Adrenal gland (tissue), 5 donors: ENCODE measurements at regions not wholly inside any gene's neighbourhood (a gene's known extent, or its start where the extent isn't known, plus 50 kb on each side); places are given as distances from the start of the nearest gene placed in this dataset.

Experiments used
- CTCF ChIP-seq, 6 experiments: fragments of 450-650 bp in 4 of 6; fragments of 200-600 bp in 2 of 6; sonication (generic) in 1 of 6; IDR thresholded peaks; 1 replicate in 5 of 6; 2 replicates in 1 of 6; pipeline versions ENCODE4 v1.5.1 to v1.8.0; 2016 to 2021; ENCODE audit warnings: antibody characterized with exemption in 6 of 6, mild to moderate bottlenecking in 2 of 6, moderate library complexity in 1 of 6
- POLR2A ChIP-seq, 2 donors: fragments of 450-650 bp; IDR thresholded peaks; one replicate each; pipeline ENCODE4 v1.6.1; 2017; ENCODE audit warnings: antibody characterized with exemption in 2 of 2, mild to moderate bottlenecking in 2 of 2, moderate library complexity in 1 of 2
- donor health status: DM: no; HTN: no; CAD: no.

- TF ChIP-seq CTCF (IDR thresholded peaks at IDR 0.05) = no peak
- no peak for TF ChIP-seq POLR2A (IDR thresholded peaks at IDR 0.05)
Measured at GRCh38 chr4:29243851-29244250, 1476.3 kb upstream of the PCDH7 start.
